ENCODE measurements at regions not wholly inside any gene's neighbourhood (a gene's known extent, or its start where the extent isn't known, plus 50 kb on each side); places are given as distances from the start of the nearest gene placed in this dataset.

- H3K79me2 ChIP-seq (ENCODE audit: control insufficient read depth, low read length) = no peaks in the 10 kb centered on the region
- no peaks in the 10 kb centered on the region for H3K9me2 ChIP-seq (replicated peaks; ENCODE audit: control insufficient read depth, low read length)
- H4K20me1 ChIP-seq (ENCODE audit: control insufficient read depth, insufficient read depth, low read depth, low read length) = no peaks in the 10 kb centered on the region
- no peaks in the 10 kb centered on the region for H3K4me1 ChIP-seq (ENCODE audit: control insufficient read depth, low read length)
- no peak overlapping the region for H3K27ac ChIP-seq (ENCODE audit: low read depth, low read length)
- H3K4me3 ChIP-seq (ENCODE audit: low read length) = no peak overlapping the region
- no peaks in the 10 kb centered on the region for H3K27me3 ChIP-seq (ENCODE audit: control insufficient read depth, low read length)
- H3K36me3 ChIP-seq (ENCODE audit: control insufficient read depth, low read length) = no peaks in the 10 kb centered on the region
- H3F3A ChIP-seq (ENCODE audit: control insufficient read depth, insufficient read depth) = no peaks in the 10 kb centered on the region
- TF ChIP-seq EZH2phosphoT487 (IDR thresholded peaks at IDR 0.05; ENCODE audit: borderline replicate concordance, low read length) = no peak
- TF ChIP-seq CTCF (IDR thresholded peaks at IDR 0.05; ENCODE audit: low read depth, low read length, poor library complexity, severe bottlenecking) = no peak
- H3K4me2 ChIP-seq (ENCODE audit: low read length) = no peak overlapping the region
- no peaks in the 10 kb centered on the region for H3K9me3 ChIP-seq (ENCODE audit: control insufficient read depth, insufficient read depth, low read length)
Observed at GRCh38 chr18:65628390-65628789, 122.4 kb upstream of the CDH7 start.

DNA sequence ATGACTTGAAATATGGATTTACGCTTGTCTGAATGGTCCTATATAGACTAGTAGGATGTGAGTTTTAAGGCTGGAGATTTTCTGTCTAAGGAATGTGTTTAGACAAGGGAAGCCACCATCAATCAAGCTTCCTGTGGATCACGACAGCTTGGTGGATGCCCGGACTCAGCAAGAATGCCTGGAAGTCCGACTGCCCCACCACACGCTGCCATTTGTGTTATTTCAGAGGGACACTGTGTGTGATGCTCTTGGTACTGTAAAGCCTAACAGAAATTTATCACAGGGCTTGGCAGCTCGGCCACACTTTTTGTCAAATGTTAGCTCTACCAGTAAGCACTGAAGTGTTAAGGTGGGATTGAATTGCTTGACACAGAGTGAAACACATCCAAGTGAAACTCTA lies 127.1 kb upstream of the CDH7 start:
- TF ChIP-seq EZH2phosphoT487 (IDR thresholded peaks at IDR 0.05; ENCODE audit: borderline replicate concordance, low read length) = no peak
- TF ChIP-seq CTCF (IDR thresholded peaks at IDR 0.05; ENCODE audit: low read depth, low read length, poor library complexity, severe bottlenecking) = no peak
- no peaks in the 10 kb centered on the region for H3K4me1 ChIP-seq (ENCODE audit: control insufficient read depth, low read length)

GRCh38 chr18:65622436-65622835 lies 128.4 kb upstream of the CDH7 start:
- Histone ChIP-seq H4K20me1 (ENCODE audit: control insufficient read depth, insufficient read depth, low read depth, low read length) (no peaks in the 10 kb centered on the region), H3K4me1 (ENCODE audit: control insufficient read depth, low read length) (no peaks in the 10 kb centered on the region), H3K4me2 (ENCODE audit: low read length) (no peak overlapping the region), H3K27me3 (ENCODE audit: control insufficient read depth, low read length) (no peaks in the 10 kb centered on the region), H3K27ac (ENCODE audit: low read depth, low read length) (no peak overlapping the region), H3K9me3 (ENCODE audit: control insufficient read depth, insufficient read depth, low read length) (no peaks in the 10 kb centered on the region), H3K4me3 (ENCODE audit: low read length) (no peak overlapping the region), H3F3A (ENCODE audit: control insufficient read depth, insufficient read depth) (no peaks in the 10 kb centered on the region), H3K36me3 (ENCODE audit: control insufficient read depth, low read length) (no peaks in the 10 kb centered on the region), H3K9me2 (replicated peaks; ENCODE audit: control insufficient read depth, low read length) (no peaks in the 10 kb centered on the region), H3K79me2 (ENCODE audit: control insufficient read depth, low read length) (no peaks in the 10 kb centered on the region)
- TF ChIP-seq EZH2phosphoT487 (IDR thresholded peaks at IDR 0.05; ENCODE audit: borderline replicate concordance, low read length) = no peak
- no peak for TF ChIP-seq CTCF (IDR thresholded peaks at IDR 0.05; ENCODE audit: low read depth, low read length, poor library complexity, severe bottlenecking)

More for the DNA sequence above, 127.1 kb upstream of the CDH7 start:
- no peak overlapping the region for H3K27ac ChIP-seq (ENCODE audit: low read depth, low read length)
- no peaks in the 10 kb centered on the region for H3K36me3 ChIP-seq (ENCODE audit: control insufficient read depth, low read length)
- no peaks in the 10 kb centered on the region for H3K79me2 ChIP-seq (ENCODE audit: control insufficient read depth, low read length)
- no peaks in the 10 kb centered on the region for H3K9me2 ChIP-seq (replicated peaks; ENCODE audit: control insufficient read depth, low read length)
- no peak overlapping the region for H3K4me3 ChIP-seq (ENCODE audit: low read length)
- no peaks in the 10 kb centered on the region for H3F3A ChIP-seq (ENCODE audit: control insufficient read depth, insufficient read depth)
- H3K9me3 ChIP-seq (ENCODE audit: control insufficient read depth, insufficient read depth, low read length) = no peaks in the 10 kb centered on the region
- H4K20me1 ChIP-seq (ENCODE audit: control insufficient read depth, insufficient read depth, low read depth, low read length) = no peaks in the 10 kb centered on the region
- H3K4me2 ChIP-seq (ENCODE audit: low read length) = no peak overlapping the region
- no peaks in the 10 kb centered on the region for H3K27me3 ChIP-seq (ENCODE audit: control insufficient read depth, low read length)
